HG03520 (cell line): ENCODE measurements at regions not wholly inside any gene's neighbourhood (a gene's known extent, or its start where the extent isn't known, plus 50 kb on each side); places are given as distances from the start of the nearest gene placed in this dataset.
"Not testable (repeated sequence)": the region's sequence is repeated elsewhere in the genome, so short reads cannot be mapped to it uniquely, and the experiment has no call there.

Source experiments
- ATAC-seq: cut with Tn5 transposase; IDR thresholded peaks from one replicate; pipeline ENCODE4 v1.9.1; 2021; ENCODE audit warnings: mild to moderate bottlenecking, moderate library complexity; ENCODE audit not compliant: unreplicated experiment

- no peak for ATAC-seq
Measured at GRCh38 chr2:234863043-234863934, 88.5 kb upstream of the SH3BP4 start.

- no peak for ATAC-seq
Measured at GRCh38 chr2:234861841-234862735, 89.7 kb upstream of the SH3BP4 start.

- ATAC-seq = not testable (repeated sequence)
Measured at GRCh38 chr2:234859330-234859872, 92.4 kb upstream of the SH3BP4 start.

- no peak for ATAC-seq
Measured at GRCh38 chr2:234858790-234859329, 93.0 kb upstream of the SH3BP4 start.

DNA sequence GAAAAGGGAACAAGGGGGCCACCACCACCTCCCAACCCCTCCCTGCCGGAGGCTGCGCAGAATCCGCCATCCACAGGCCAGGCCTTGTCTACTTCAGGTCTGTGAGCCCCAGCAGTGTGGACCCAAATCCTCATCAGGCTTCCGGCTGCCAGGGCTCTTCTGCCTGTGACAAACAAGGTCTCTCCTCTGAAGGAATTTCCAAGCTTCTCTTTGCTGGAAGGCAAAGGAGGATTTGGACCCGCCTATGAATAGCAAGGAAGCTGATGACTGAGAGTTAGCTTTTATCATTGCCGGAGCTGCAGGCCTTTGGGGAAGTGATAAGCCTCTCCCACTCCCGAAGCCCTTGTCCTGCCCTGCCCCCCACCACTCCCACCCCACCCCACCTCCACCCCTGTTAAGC is 93.7 kb upstream of the SH3BP4 start:
- ATAC-seq = no peak

- ATAC-seq = no peak
Measured at GRCh38 chr2:234853729-234854128, 98.1 kb upstream of the SH3BP4 start.

- ATAC-seq = no peak
Measured at GRCh38 chr2:234852941-234853340, 98.9 kb upstream of the SH3BP4 start.

GRCh38 chr2:234852035-234852434 is 99.8 kb upstream of the SH3BP4 start:
- ATAC-seq = no peak

DNA sequence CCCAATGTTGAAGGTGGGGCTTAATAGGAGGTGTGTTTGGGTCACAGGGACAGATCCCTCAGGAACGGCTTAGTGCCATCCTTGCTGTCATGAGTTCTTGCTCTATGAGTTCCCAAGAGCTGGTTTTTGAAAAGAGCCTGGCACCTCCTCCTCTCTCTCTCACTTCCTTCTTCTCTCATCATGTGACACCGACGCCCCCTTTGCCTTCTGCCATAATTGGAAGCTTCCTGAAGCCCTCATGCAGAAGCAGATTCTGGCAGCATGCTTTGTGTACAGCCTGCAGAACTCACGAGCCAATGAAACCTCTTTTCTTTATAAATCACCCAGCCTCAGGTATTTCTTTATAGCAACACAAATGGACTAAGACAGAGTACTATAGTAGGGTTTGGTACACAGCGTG is 100.4 kb upstream of the SH3BP4 start:
- no peak for ATAC-seq

- ATAC-seq = no peak
Measured at GRCh38 chr2:234850818-234851217, 101.0 kb upstream of the SH3BP4 start.

- ATAC-seq = no peak
Measured at GRCh38 chr2:234849678-234850077, 102.1 kb upstream of the SH3BP4 start.

DNA sequence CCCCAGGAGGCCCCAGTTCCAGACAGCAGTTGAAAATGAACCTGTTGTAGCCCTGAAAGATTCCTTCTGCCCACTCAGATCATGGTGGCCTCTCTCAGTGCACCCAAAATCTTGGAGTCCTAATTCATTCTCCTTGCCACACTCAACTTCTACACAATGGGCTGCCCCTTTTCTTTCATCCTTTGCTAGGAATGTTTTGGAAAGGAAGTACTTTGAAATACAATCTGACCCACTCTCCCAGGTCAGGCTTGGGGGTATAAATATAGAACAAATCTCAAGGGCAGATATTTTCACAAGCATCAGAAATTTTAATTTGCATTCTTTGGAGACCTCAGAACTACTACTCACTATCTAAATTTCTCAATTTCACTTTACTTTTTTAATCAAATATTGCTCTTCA is 103.2 kb upstream of the SH3BP4 start:
- no peak for ATAC-seq

DNA sequence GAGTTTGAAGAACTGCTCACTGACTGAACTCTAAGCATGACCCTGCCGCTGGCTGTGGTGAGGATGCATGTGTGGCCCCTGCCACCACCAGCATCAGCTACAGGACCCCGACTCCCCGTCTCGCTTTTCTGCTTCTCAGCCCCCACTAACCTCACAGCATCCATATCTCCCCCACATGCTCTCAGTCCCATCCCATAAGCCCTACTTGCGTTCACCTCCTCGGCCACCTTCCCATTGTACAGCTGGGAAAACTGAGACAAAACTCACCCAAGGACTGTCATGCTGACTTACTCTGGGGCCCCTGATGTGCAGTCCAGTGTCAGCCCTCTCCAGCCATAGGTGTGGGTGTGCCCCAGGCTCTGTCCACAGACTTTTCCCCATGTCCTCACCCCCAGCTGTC is 104.2 kb upstream of the SH3BP4 start:
- ATAC-seq = no peak

- no peak for ATAC-seq
Measured at GRCh38 chr2:234847364-234847635, 104.5 kb upstream of the SH3BP4 start.

DNA sequence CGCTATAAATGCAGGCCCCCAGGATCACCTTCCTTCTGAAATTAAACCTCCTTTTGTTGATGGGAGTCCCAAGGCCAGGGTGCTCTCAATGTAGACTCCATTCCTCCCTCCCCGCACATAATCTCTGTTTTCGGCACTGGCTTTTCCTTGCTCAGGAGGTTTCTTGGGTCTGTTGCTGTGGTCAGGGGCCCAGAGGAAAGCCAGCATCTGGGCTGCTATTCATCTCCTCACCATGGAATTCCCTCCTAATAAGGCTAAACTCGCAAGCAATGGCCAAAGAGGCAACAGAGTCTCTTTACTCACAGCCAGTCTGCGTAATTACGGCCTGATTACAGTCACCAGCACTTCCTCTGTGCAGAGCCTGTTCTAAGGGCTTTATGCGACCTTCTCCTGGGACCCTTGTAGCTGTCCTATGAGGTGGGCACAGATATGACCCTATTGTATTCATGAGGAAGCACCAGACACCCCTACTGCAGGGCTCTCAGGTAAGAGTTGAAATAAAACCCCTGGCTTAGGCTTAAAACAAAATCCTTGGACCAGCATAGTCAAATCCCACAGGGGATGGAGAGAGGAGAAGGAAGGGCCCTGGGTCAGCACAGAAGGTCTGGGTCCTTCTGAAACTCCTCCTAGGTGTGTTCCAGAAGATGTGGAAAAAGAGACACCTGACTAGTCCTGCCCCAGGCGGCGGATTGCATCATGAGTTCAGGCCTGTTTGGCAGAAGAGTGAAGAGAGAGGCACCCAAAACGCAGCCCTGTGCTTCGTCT is 105.0 kb upstream of the SH3BP4 start:
- ATAC-seq = no peak

DNA sequence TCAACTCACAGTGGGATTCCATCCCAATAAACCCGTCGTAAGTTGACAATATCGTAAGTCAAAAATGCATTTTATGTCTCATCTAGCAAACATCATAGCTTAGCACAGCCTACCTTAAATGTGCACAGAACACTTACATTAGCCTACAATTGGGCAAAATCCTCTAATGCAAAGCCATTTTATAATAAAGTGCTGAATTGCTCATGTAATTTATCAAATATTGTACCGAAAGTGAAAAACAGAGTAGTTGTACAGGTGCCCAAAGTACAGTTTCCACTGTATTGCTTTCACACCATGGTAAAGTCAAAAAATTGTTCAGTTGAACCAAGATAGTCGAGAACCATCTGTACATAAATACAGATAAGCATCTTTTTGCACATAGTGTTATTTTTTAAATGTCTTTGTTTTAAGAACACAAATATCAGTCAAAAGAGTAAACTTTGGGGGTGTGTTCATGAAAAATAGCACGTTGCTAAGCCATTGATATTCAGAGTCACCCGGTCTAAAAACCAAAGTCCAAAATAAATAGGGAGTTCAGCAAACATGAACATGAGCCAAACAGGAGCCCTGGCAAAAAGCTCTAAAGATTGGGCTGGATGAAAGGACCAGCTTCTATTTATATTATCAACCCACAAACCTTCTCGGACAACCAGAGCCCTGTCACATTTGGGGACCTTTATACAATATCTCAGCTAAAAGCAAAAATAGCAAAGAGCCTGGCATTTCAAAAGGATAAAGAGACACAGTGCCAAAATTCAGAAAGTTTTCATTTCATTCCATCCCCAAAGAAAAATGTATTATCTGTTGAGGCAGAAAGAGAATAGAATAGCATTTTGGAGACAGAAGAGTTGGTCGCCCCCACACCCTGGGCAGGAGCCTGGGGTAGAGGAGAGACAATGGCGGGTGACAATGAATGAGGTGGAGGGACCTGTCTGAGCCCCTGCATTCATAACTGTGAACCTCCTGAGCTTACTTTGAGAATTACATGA is 105.9 kb upstream of the SH3BP4 start:
- no peak for ATAC-seq

DNA sequence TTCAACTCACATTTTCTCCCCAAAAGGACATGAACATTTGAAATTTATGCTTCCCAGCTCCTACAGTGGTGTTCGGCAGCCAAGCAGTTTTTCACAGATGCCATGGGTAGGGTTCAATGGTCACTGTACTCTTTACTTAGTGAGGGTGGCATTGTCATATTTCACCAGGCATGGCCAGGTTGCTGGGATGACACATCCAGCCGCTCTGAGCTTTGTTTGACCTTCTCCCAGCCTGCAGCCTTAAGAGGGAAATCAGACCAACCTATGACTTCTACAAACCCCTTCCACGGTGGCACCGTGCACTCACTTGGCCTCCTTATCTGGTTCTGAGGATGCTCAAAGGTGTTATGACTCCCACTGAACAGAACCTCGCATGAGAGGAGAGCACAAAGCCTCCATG is 108.4 kb upstream of the SH3BP4 start:
- ATAC-seq = no peak

GRCh38 chr2:234842753-234843152 is 109.1 kb upstream of the SH3BP4 start:
- no peak for ATAC-seq

DNA sequence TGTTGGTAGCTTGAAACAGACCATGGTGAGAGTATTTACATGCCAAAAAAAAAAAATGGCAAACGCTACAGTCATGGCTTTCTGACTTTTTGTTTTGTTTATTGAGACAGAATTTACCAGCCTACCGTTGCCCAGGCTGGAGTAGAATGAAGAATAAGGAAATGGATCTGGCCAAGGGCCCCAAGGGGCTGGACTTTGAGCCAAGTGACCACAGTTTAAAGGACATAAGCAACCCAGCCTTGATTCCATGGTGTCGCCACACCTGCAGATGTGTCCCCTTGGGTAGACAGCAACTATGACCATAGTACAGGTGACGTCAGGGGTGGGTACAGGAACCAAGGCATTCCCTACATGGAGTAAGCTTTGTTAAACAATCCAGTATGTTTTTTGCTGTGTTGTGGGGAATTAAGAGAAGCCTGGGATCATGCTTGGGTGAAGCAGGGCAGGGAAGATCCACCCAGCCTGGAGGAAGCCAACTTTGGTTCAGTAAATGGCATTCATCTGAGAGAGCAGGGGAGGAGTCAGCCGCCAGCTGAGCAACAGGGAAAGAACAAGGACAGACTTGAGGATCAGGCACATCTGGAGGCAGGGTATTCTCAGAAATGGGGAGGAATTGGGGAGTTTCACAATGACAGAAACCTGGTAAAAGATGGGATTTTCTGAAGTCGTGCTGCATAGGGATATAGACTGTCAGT is 110.3 kb upstream of the SH3BP4 start:
- no peak for ATAC-seq
